GM21717 (cell line): ENCODE measurements at regions not wholly inside any gene's neighbourhood (a gene's known extent, or its start where the extent isn't known, plus 50 kb on each side); places are given as distances from the start of the nearest gene placed in this dataset.
A peak's percentile ranks its signal among the peaks of the same experiment; 100 is the strongest.
"Not testable (repeated sequence)": the region's sequence is repeated elsewhere in the genome, so short reads cannot be mapped to it uniquely, and the experiment has no call there.

ENCODE experiments used
- ATAC-seq: cut with Tn5 transposase; IDR thresholded peaks from one replicate; pipeline ENCODE4 v1.9.1; 2021; ENCODE audit warnings: mild to moderate bottlenecking, moderate library complexity; ENCODE audit not compliant: unreplicated experiment

DNA sequence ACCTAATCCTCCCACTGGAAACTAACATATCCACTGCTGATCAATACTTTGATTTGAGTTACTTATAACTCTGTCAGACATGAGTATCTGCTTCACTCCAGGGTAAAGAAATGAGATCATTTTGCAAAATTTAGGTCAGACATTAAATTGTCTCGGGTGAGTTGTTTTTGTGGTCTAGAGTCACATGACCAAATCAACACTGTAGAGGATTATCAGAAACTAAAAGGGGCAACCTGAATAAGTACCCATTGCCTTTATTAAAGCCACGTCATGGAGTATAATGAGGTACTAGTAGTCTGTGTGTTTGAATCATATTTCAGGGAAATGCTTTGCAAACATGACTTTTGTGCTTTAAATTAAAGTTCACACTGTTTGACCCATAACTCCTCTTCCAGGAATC lies 107.7 kb upstream of the ADO start:
- no peak for ATAC-seq

GRCh38 chr10:62699148-62699547 lies 105.4 kb upstream of the ADO start:
- no peak for ATAC-seq

DNA sequence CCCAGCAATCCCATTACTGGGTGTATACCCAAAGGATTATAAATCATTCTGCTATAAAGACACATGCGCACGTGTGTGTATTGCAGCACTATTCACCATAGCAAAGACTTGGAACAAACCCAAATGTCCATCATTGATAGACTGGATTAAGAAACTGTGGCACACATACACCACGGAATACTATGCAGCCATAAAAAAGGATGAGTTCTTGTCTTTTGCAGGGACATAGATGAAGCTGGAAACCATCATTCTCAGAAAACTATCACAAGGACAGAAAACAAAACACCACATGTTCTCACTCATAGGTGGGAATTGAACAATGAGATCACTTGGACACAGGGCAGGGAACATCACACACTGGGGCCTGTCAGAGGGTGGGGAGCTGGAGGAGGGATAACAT lies 100.4 kb upstream of the ADO start:
- not testable (repeated sequence) for ATAC-seq

DNA sequence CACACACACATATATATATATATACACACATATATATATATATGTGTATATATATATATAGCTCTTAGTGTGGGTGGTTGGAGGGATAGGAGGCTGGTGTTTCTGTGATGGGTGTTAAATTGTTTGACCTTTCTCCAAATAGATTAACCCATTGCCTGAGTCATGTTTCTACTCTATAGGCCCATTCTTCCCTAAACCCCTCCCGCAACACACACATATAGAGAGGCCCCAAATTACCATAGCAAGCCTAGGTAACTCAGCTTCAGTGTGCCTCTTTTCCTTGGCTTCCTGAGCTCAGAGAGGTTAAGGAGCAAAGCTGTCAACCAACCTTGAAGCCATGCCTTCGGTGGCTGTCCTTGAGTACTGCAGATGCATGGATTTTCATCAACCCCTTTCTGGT lies 98.7 kb upstream of the ADO start:
- no peak for ATAC-seq

GRCh38 chr10:62707810-62708209 lies 96.7 kb upstream of the ADO start:
- ATAC-seq: peak; percentile 80

DNA sequence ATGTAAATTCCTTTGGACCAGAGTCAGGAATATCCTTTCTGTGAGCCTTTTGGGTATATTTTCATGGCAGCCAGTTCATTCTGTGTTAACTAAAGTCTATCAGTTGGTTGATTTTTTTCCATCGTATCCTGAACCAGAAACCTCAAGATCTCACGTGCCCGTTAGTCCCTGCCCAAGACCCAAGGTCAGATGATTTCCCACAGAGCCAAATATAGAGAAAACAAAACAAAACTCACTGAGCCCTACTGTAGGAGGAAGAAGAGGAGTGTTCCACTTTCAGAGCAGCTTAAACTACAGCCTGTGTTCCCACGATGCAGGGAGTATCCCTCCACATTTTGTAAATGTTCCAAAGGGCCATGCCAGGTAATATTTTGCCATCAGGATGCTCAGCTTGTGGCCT lies 96.0 kb upstream of the ADO start:
- ATAC-seq: no peak

GRCh38 chr10:62709200-62709599 lies 95.3 kb upstream of the ADO start:
- no peak for ATAC-seq

DNA sequence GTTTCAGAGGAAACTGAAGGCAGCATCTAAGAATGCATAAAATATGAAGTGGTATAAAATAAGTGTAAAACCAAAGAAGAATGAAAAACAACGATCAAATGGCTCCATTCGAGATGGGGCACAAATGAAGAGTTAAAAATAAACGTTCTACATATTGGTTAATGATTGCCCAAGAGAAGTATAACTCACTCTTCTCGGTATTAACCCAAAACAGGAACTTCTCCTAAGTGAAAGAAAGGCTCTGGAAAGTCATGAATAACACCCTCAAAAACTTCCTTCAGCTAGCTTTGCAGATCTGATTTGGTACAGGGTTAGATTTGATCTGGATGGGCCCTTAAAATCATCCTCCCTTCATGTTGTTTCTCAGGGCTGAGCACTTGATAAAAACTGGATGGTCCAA lies 94.3 kb upstream of the ADO start:
- no peak for ATAC-seq

GRCh38 chr10:62715383-62715782 lies 89.1 kb upstream of the ADO start:
- no peak for ATAC-seq

DNA sequence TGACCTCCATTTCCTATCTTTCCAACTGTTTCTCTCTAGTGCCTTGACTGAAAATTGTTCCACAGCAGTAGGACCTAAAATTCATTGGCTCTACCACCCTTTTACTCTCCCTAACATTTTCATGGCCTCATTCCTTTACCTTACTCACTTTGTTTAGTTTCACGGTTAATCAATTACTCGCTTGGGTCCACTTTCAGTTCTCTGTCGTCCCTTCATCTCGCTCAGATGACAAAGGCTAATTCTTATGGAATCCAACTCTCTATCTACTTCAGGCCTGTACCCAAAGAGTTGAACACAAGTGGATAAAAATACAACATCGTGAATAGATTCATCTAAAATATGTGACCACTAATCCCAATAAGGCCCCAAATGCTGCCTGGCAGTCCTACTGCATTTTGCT lies 85.9 kb upstream of the ADO start:
- ATAC-seq: no peak

- no peak for ATAC-seq
Observed at GRCh38 chr10:62719061-62719460, 85.5 kb upstream of the ADO start.

- ATAC-seq: no peak
Observed at GRCh38 chr10:62721687-62722086, 82.8 kb upstream of the ADO start.

DNA sequence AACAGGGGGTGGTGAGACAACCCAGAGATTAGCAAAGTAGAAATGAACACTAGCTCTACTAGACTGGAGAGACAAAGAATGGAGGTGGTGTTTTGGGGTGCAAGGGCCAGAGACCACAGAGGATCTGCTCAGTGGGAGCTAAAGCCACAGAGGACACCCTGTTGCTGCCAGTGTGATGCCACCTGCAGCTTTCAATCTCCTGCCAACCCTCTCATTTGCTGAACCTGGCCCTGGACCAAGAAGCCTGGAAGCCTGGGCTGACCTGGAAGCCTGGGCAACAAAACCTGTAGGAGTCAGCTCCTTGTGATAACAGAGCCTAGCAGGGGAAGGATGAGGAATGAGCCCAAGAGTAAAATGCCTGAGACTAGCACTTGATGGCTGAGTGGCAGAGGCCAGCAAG lies 81.1 kb upstream of the ADO start:
- ATAC-seq: no peak

- no peak for ATAC-seq
Observed at GRCh38 chr10:62724465-62724864, 80.1 kb upstream of the ADO start.

- peak; percentile 92 for ATAC-seq
Observed at GRCh38 chr10:62726142-62726541, 78.4 kb upstream of the ADO start.

- no peak for ATAC-seq
Observed at GRCh38 chr10:62726638-62727037, 77.9 kb upstream of the ADO start.

GRCh38 chr10:62727934-62728333 lies 76.6 kb upstream of the ADO start:
- ATAC-seq: no peak

GRCh38 chr10:62728479-62728878 lies 76.0 kb upstream of the ADO start:
- ATAC-seq: no peak

DNA sequence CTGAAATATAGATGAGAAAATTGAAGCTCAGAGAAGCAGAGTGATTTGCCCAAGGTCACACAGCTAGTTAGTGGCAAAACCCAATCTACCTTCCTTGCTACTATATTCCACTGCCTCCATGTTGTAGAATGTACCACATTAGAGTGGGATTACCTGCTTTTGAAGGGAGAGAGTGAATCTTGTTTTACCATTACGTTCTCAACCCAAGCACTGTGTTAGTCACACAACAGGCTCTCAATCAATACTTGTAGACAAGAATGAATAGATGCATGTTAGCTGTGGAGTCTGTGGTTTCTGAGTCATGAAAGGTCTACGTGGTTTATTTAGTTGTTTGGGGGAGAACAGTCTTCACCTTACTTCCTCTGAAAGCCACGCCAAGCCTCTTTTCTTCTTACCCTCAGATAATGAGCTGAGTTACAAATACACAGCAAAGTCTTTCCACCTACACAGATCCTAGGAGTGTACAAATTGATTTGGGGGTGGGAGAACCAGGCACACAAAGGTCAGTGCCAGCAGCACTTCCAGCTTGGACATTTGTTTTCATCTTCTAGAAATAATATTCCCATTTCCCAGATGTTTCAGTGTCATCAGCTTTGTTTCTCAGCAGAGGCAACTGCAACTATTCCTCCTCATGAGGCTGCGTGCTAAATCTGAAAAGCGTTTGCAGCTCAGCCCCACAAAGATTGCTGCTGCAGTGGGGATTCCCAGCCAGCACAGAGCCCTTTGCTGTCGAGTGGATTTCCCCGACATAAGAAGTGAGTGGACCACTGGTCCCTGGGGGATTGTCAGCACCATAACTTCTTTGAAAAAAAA lies 71.5 kb upstream of the ADO start:
- ATAC-seq: peak; percentile 82

- no peak for ATAC-seq
Observed at GRCh38 chr10:62733654-62734293, 70.7 kb upstream of the ADO start.

- ATAC-seq: no peak
Observed at GRCh38 chr10:62734781-62735463, 69.6 kb upstream of the ADO start.
